NCI-H2227 treated with DMSO at 0.1 percent for 48 hours (cell line): ENCODE measurements at regions not wholly inside any gene's neighbourhood (a gene's known extent, or its start where the extent isn't known, plus 50 kb on each side); places are given as distances from the start of the nearest gene placed in this dataset.

Source experiments
- DNase-seq: peaks from one replicate; lab custom pipeline; 2025; lab: John Stamatoyannopoulos, UW

DNA sequence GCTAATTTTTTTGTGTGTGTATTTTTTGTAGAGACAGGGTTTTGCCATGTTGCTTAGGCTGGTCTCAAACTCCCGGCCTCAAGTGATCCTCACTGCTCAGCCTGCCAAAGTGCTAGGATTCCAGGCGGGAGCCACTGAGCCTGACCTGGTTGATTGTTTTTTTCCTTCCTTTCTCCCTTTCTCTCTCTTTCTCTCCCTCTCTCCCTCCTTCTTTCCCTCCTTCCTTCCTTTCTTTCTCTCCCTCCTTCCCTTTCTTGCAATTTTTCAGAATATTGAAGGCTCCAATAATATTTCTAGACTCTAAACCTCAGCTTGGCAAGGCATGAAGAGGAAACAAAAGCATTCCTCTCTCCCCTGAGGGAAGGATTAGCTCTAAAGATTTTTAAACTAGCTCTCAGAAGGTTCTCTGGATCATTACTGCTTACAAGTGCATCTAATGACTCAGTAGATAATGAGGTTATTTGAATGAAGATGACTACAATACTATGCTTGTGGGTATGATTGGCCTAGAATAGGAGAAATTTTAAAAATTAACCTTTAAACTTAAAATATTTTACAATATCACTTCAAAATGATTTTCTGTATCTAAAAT is 68.5 kb upstream of the GADD45A start:
- no peak for DNase-seq

DNA sequence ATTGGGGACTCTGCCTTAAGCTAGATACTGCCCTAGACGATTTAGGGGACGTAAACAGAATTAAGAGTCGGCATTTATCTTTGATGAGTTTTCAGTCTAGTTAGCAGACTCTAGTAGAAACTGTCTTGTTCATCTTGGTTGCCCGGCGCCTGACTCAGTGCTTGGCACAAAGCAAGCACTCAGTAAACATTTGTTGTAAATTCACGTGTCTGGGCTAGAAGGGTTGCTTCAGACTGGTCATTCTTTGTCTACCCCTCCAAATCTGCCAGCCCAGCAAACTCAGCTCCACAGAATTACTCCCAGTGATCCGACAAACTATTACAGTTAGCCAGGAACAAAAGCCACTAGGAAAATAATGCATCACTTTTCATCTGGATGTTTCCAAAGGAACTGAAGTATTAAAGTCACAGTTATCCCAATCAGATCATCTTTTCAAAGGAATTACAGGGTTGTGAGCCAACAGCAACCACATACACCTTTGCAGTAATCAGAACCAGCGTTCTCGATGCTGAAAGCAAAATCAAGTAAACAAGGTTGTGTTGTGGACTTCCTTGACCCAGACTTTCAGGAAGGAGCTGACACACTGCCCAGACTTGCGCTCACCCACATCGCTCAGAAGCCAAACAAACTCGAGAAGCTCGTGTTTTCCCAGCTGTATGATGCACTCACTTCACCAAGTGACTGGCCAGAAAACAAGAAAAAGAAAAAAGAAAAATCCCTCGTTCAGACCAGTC is 66.5 kb upstream of the GADD45A start:
- no peak for DNase-seq

DNA sequence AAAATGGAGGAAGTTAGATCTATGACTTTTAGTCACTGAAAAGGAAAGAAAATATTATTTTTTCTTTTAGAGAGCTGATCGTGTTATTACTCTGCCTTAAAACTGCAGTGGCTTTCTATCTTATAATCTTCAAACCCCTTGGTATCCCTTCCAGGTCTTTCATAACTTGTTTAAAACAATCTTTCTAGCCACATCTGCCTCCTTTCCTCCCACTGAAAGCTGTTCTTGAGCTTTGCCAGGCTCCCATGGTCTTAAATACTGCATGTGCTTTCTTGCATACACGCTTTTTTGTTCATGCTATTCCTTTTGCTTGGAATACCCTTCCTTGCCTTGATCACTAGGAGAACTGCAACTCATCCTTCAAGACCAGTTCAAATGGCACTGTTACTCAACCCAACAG is 65.9 kb upstream of the GADD45A start:
- no peak for DNase-seq

DNA sequence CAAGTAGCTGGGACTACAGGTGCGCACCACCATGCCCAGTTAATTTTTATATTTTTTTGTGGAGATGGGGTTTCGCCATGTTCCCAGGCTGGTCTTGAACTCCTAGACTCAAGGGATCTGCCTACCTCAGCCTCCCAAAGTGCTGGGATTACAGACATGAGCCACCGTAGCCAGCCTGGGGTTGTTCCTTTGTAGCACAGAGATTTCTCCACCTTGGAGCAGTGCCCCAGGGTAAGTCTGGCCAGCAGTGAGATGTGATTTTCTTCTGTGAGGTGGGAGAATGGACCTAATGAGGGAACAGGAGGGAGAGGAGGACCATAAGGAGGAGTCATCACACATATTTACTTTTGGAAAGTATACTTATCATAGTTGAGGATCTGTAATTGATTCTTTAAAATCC is 61.1 kb upstream of the GADD45A start:
- no peak for DNase-seq

DNA sequence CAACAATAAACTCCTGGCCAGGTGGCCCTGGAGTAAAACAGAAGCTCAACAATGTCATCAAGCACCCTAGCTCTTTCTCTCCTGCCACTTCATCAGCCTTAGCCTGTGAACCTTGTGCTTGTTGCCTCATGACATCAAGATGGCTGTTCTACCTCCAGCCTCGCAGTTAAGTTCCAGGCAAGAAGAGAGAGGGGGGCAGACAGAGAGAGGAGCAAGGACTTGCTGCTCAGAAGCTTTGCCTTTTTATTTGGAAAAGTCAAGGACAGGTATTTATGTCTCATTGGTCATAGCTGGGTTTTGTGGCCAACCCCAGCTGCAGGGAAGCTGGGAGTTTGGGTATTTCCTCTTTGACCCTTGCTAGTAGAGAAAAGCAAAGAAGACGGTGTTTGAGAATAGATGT is 60.3 kb upstream of the GADD45A start:
- DNase-seq: no peak

DNA sequence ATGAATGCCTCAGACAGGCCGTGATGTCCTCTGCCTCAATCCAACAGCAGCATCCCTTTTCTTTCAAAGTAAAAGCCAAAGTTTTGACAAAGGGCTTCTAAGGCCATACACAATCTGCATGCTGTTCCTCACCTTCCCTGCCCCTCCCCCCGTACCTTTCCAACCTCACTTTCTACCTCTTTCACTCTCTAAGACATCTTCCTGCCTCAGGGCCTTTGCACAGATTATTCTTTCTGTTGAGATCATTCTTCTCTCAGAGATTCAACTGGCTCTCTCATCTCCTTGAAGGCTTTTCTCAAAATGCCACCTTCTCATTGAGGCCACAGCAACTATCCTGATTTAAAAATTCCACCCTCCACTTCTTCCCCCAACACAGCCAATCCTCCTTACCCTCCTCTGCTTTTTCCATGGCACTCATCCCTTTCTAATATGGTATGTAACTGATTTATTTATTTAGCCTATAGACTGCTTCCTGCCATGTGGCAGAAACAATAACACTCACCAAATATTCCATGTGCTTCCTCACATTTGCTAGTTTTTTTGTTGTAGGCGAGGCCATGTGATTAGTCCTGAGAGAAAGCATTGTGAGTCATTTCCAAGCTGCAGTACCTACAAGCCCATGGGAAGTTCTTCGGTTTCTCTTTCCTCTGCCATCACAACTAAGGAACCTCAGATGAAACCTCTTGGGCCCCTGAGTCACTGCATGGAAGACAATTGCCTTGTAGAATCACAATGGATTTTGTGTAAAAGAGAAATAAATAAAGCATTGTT is 58.7 kb upstream of the GADD45A start:
- no peak for DNase-seq

DNA sequence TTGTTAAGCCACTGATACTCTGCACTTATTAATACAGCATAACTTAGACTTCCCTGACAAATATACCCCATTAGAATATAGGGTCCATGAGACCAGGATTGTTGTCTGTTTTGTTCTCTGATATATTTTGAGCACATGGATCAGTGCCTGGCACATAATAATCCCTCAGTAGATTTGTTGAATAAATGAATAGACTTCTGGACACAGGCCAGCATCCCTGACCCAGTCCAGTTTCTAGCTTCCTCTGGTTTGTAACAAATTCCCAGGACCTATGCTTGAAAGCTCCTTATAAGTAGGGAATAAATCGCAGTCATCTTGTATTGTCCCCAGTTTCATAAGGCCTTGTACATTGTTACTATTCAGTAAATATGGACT is 58.2 kb upstream of the GADD45A start:
- DNase-seq: no peak

DNA sequence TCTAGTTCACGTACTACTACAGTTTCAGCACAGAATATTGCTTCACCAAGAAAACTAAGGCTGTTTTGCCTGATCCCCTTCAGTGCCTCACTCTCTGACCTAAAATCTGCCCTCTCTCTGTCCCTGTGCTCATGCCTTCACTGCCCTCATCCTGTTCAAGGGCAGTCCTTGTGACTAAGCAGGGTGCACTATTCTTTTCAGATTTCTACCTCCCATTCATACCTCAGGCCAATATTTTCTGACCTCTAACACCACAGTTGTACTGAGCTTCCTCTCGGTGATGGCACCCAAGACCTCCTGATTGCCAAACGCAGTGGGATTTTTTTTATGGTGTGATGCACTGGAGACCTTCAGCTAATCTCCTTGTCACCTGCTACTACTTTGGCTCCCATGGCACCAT is 57.7 kb upstream of the GADD45A start:
- no peak for DNase-seq

DNA sequence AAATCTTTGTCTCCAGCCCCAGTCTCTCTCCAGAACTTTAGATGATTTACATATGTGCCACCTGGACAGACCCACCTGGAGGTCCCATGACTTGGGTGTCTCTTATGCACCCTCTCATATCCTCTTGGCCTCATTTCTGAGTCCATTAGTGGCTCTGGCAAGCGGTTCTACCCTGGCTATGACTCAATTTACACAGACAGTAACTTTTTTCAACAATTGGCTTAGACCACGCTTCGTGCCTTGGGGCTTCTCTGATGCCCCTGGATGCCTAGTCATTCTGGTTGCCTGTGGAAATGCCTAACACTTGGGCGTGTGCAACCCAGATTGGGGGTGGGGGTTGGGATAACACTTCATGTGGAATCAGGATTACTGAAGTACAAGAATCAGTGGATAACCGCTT is 57.1 kb upstream of the GADD45A start:
- no peak for DNase-seq

DNA sequence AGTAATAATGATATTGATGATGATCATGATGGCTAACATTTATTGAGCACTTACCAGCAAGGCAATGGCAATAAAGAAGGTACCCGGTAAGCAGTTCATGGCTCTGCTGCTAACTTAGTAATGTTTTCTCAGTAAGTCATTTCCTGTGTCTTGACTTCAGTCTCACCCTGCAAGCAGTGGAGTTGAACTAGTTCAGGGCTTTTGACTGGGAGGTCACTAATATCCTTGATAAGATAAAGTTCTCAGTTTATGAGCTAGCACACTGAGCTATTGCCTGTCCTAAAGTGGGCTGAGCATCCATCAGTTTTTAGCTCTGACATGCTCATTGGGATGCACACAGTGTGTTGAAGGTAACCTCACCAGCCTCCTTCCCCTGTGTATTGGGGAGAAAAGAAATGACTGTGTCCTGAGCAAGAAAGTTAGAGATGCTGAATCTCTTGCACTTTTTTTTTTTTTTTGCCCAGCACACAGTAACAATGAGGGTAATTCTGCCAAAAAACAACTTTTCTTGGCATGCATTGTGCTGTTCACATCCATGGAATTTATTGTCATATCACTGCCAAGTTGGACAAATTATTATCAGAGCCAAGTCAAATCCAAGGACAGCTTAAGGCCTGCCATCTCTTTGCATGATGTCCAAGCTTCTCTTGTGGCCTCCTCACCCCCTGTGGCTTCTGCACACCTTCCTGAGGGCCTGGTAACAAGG is 55.5 kb upstream of the GADD45A start:
- DNase-seq: no peak

DNA sequence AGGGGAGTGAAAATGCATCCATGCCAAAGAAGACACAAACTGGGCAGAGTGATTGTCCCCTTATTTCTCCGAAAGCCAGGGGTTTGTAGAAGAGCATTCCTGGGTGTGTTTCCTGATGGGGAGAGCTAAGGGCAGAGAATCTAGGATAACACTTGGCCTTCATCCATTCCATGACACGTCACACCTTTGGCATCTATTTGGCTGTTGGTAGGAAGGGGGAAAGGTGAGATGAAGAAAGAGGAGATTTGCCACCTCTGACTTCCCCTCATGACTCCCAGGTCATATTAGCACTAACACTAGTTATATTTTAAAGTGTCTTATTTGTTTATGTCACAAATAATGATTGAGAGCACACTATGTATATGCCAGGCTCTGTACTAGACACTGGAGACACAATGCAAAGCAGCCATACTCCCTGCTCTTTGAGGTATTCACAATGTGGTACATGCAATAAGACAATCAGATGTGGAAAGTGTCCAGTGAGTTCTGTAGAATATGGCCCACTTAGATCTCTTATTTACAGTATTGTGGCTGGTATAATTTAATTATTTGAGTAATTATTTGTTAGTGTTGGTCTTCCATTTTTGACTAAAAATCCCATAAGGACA is 54.5 kb upstream of the GADD45A start:
- no peak for DNase-seq

DNA sequence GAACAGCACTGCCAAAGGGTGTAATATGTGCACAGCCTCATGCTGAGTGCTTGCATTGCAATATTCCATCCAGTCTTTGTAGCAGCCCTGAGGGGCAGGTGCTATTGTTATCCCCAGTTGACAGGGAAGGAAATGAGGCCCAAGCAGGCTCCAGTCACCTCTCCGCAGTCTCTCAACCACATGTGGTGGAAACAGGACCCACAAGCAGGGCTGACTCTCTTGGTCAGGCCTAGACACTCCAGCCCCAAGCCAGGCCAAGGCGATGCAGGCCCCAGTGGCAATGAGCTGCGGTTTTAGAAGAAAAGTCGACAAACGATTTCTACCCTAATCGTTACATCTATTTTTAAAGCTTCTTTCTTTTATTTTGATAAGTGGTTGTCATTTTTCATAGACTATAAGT is 52.6 kb upstream of the GADD45A start:
- DNase-seq: no peak

DNA sequence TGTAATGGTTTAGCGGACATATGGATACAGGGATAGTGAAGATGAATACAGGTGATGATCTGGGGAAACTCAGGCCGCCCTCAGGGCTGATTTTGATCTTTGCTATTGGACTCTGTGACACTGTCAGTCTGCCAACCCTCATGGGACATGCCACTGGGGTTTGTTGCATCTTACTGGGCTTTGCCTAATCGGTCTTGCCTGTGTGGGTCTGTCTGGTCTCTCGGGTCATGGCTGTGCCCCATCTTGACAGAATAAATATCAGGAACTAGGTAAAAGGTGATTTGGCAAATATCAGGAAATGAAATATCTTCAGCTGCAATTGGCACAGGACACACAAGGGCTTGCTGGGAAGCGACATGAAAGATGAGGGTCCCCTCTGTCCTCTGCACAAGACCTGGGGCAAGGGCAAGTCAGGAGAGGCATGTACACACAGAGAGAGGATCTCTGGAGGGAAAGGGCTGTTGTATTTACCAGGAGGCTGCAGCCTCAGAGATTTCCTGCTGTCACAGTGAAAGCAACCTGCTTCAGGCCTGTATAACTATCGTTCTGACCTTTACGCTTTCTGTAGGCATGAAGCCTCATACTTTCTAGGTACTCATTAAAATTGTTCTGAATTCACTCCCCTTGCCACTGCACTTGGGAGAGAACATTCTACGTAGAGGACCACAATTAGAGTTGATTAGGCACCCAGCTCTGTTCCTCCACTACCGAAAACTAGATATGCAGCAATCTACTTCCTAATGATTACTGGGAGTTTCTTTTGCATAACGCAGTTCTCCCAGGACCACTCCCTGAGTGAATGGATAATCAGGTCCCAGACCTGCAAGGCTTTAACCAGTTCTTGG is 52.0 kb upstream of the GADD45A start:
- DNase-seq: peak; percentile 12

DNA sequence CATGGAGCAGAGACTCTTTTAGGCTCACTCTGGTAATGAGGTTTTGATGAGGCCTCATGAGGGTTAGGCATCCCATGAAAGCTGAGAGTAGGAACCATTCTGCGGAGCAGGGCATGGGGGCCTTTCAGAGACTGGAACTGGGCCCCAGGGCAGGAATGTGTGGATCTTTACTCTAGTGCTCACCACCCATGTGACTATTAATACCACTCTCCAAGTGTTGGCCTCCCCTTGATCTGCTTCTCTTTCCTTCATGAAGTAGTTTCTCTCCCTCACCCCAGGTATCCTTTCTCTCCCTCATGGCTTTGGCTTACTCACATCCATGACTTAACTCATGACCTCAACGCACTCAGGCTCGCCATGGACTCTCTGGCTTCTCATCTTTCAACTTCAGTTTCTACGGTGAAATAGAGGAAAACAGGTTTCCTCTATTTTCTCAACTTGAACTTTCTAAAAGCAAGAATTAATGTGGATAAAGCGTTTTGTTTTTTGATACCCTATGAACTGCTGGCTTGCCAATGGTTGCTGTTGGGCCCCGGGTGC is 50.5 kb upstream of the GADD45A start:
- no peak for DNase-seq

DNA sequence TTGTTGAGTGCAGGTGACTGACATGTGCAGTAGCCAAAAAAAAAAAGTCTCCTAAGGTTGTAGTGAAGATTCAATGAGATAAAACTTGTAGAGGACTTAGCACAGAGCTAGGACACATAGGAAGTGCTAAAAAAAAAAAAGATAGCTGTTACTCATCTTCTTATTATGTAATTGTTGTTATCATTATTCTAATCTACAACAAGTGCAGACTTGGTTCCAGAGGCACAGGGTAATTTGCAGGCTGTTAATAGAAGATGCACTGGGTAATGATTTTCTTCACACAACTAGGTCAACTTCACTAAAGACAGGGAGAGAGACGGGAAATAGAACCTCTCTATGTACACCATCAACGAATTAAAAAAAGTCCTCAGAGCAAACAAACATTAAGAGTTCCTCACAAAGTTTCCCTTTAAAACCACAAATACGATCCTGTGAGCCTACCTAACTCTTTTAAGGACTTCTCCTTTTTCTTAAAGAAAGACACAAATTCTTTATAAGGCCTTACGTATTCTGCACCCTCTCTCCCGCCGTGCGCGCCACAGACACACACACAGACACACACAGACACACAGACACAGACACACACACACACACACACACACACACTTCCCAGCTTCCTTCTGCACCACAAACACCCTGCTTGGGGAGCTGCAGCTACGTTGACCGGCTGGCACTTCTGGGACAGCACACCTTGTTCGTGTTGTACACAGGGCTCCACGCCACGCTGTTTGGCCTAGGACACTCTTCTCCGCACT is 49.8 kb upstream of the GADD45A start:
- no peak for DNase-seq
